ENCODE measurements at regions not wholly inside any gene's neighbourhood (a gene's known extent, or its start where the extent isn't known, plus 50 kb on each side); places are given as distances from the start of the nearest gene placed in this dataset.

DNA sequence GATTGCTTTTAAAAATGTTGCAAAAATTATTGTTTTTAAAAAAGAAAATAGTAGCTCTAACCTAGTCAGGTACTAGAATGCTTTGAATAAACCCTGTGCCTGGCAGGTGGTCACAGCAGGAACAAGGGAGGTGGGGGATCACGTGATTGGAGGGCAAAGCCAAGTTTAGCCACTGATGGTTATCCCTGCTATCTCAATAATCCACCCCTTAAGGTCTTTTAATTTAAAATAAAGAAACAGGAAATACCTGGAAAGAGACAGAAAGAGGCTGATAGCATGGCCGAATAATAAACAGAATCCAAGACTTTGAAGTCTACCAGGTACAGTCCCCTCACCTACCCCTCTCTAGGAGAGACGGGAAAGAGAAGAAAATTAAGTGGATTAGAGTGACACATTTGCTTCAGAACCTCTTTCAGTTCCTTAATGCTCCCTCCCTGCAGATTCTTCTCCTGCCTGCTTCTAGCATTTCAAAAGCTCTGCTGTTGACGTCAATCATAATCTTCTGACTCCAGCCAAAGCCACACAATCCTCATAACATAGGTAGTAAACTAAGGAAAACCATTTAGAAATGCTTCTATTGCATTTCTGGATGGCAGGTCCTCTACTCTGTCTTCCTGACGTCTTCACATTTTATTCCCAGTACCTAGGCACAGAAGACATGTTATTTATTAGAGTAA lies 303.4 kb upstream of the MME start:
- Mint-ChIP-seq H3K4me1 (no peaks in the 10 kb centered on the region), H3K27ac (no peak overlapping the region), H3K4me3 (no peak overlapping the region), H3K9me3 (no peaks in the 10 kb centered on the region), H3K36me3 (ENCODE audit: low read depth) (no peaks in the 10 kb centered on the region), H3K27me3 (no peaks in the 10 kb centered on the region)
- intact Hi-C loops (cut with micrococcal nuclease): no loop called here
- no peak for DNase-seq
- TF ChIP-seq CTCF (IDR thresholded peaks at IDR 0.05): no peak
- no peak for ATAC-seq (ENCODE audit: low read depth)
- CTCF ChIA-PET: no interaction called here
- POLR2A ChIA-PET: no interaction called here

DNA sequence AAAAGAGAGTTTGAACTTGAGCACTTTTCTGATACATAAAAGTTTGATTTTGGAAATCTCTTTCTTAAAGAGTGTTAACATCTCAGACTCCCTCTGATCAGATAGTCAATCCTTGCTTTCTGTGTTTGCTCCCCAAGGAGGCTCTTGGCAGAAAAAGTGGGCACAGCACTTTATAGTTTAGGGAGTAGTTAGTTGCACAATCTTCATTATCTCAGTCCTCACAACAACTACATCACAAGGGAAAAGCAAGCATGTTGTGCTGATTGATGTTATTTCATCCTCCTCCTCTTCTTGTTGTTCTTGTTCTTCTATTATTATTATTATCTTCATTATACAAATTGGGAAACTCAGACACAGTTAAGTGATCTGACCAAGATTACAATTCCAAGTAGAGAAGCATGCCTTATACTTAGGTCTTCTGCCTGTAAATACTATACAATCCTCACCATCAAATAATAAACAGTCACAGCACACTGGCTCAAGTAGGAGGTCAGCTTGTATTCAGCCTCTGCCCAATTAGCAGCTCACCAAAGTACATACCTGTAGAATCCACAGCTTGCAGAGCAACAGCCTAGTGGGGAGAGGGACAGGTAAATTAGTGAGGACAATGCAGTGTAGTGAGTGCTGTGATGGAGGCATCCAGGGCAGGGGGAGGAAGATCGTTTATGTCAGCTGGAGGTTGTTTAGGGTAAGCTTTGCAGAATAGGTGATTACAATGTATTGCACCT lies 304.1 kb upstream of the MME start:
- H3K27ac Mint-ChIP-seq: no peak overlapping the region
- ChIA-PET POLR2A (no interaction called here), CTCF (no interaction called here)
- intact Hi-C loops (cut with micrococcal nuclease): no loop called here
- no peak overlapping the region for H3K4me3 Mint-ChIP-seq
- DNase-seq (no peak), ATAC-seq (ENCODE audit: low read depth) (no peak)
- TF ChIP-seq CTCF (IDR thresholded peaks at IDR 0.05): no peak
- H3K27me3 Mint-ChIP-seq: no peaks in the 10 kb centered on the region
- H3K4me1 Mint-ChIP-seq: no peaks in the 10 kb centered on the region
- H3K9me3 Mint-ChIP-seq: no peaks in the 10 kb centered on the region
- no peaks in the 10 kb centered on the region for H3K36me3 Mint-ChIP-seq (ENCODE audit: low read depth)

DNA sequence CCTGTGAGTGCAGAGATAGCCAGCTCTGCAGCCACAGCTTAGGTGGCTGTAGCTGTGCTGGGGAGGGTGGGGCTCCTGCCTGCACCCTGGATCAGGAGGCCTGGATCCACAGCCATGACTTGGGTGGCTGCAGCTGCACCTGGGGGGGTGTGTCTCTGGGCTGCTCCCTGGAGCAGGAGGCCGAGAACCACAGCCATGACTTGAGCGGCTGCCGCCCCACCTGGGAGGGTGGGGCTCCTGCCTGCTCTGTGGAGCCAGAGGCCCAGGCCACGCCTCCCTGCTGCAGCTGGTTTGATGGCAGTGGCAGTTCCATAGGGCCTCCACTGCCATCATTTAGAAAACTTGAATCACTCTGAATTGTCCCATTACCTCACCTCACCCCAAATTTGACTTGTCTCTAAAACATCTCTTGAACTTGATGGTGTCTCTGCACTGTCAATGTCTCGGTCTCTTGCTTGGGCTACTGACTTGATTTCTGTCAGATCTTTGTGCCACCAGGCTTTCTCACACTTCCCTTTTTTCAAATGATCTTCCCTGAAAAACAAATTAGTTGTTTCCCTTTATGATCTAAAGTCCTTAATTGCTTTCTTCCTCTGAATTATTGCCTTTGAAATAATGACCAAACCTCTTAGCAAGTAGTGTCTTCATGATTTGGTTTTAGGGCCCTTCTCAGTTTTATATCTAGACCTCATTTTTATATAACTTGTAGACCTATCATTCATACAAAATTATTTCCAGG lies 313.2 kb upstream of the MME start:
- no peak for DNase-seq
- ChIA-PET POLR2A (no interaction called here), CTCF (no interaction called here)
- H3K27me3 Mint-ChIP-seq: no peaks in the 10 kb centered on the region
- TF ChIP-seq CTCF (IDR thresholded peaks at IDR 0.05): no peak
- peaks cover 6% of the 10 kb centered on the region for H3K4me1 Mint-ChIP-seq
- ATAC-seq (ENCODE audit: low read depth): peak; percentile 34
- intact Hi-C loops (cut with micrococcal nuclease): no loop called here
- H3K36me3 Mint-ChIP-seq (ENCODE audit: low read depth): no peaks in the 10 kb centered on the region
- no peak overlapping the region for H3K4me3 Mint-ChIP-seq
- no peaks in the 10 kb centered on the region for H3K9me3 Mint-ChIP-seq
- no peak overlapping the region for H3K27ac Mint-ChIP-seq

DNA sequence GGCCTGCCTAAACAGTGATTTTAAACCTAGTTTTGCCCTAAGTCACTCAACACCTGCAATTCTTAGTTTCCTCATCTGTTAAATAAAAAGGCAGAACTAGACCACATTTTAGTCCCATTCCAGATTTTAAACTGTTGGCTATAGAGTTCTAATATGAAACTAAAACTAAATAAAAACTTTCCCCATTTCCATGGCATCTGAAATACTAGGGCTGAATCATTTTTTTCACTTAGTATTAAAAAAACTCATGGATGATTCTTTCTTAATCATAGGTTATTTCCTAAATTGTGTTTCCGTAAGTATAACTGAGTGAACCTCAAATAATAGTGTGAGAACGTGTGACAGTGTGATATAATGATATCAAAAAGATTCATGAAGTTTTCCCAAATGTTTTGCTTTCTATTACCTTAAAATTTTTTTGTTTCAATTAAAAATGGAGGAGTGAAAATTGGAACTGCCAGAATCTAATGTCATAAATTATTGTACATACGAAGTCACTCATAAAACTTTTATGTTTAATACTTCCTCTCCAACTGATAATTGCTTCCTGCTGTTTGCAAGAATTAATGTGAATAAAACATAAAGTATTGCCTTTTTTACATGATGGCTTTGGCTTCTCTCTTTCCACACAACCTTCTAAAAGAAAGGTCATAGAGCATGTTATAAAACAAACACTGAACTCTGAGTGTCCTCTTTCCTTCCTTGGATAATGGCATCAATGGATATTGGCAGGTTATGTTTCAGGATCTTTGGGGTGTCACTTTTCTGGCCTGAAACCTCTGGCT lies 315.1 kb upstream of the MME start:
- Mint-ChIP-seq H3K36me3 (ENCODE audit: low read depth) (no peaks in the 10 kb centered on the region), H3K27ac (no peak overlapping the region), H3K27me3 (no peaks in the 10 kb centered on the region), H3K4me3 (no peak overlapping the region), H3K9me3 (no peaks in the 10 kb centered on the region), H3K4me1 (peaks cover 6% of the 10 kb centered on the region)
- DNase-seq (no peak), ATAC-seq (ENCODE audit: low read depth) (no peak)
- ChIA-PET POLR2A (no interaction called here), CTCF (no interaction called here)
- intact Hi-C loops (cut with micrococcal nuclease): no loop called here
- no peak for TF ChIP-seq CTCF (IDR thresholded peaks at IDR 0.05)

- Mint-ChIP-seq H3K4me1 (peaks cover 6% of the 10 kb centered on the region), H3K9me3 (no peaks in the 10 kb centered on the region), H3K27me3 (no peaks in the 10 kb centered on the region), H3K4me3 (no peak overlapping the region), H3K27ac (no peak overlapping the region), H3K36me3 (ENCODE audit: low read depth) (no peaks in the 10 kb centered on the region)
- ChIA-PET POLR2A (no interaction called here), CTCF (no interaction called here)
- ATAC-seq (ENCODE audit: low read depth) (no peak), DNase-seq (no peak)
- intact Hi-C loops (cut with micrococcal nuclease): no loop called here
- TF ChIP-seq CTCF (IDR thresholded peaks at IDR 0.05): no peak
Observed at GRCh38 chr3:154762486-154762885, 317.6 kb upstream of the MME start.

Data from activated B cell treated with CpG ODN at 0.5 μM for 24 hours (primary cell).